HEK293 (cell line): ENCODE measurements at regions not wholly inside any gene's neighbourhood (a gene's known extent, or its start where the extent isn't known, plus 50 kb on each side); places are given as distances from the start of the nearest gene placed in this dataset.
"Not testable (repeated sequence)": the region's sequence is repeated elsewhere in the genome, so short reads cannot be mapped to it uniquely, and the experiment has no call there.

Source experiments
- CTCF ChIA-PET: fragments of 350-600 bp; formaldehyde crosslinking; extraction: SDS; loops from one replicate; lab custom pipeline; 2021; ENCODE audit warnings: antibody characterized with exemption; lab: Yijun Ruan, JAX
- POLR2A ChIA-PET: fragments of 300-600 bp; formaldehyde crosslinking; extraction: SDS; loops from one replicate; lab custom pipeline; 2020; ENCODE audit warnings: antibody characterized with exemption, inconsistent platforms; lab: Yijun Ruan, JAX
- H3K27ac ChIP-seq: fragments of 200-500 bp; sonication (Bioruptor generic); 2 replicates; pipeline ENCODE4 v1.5.1; 2014; ENCODE audit warnings: low read depth, low read length, control low read depth, inconsistent platforms; ENCODE audit errors: extremely low read depth
- H3K36me3 ChIP-seq, 2 experiments: fragments of 200-500 bp in 1 of 2; sonication (Bioruptor generic) in 1 of 2; 1 replicate in 1 of 2; 2 replicates in 1 of 2; pipeline ENCODE4 v1.5.1; 2014 to 2017; ENCODE audit warnings: inconsistent platforms in 2 of 2, low read length in 2 of 2; ENCODE audit not compliant: control insufficient read depth in 2 of 2, insufficient read depth in 1 of 2
- H3K4me1 ChIP-seq: fragments of 200-500 bp; sonication (Bioruptor generic); 2 replicates; pipeline ENCODE4 v1.5.1; 2014; ENCODE audit warnings: mild to moderate bottlenecking, low read length, inconsistent platforms; ENCODE audit not compliant: control insufficient read depth, insufficient read depth
- H3K4me3 ChIP-seq: 2 replicates; pipeline ENCODE4 v1.5.1; 2011; ENCODE audit warnings: low read depth, mild to moderate bottlenecking, control low read depth, low read length, moderate library complexity
- H3K9me3 ChIP-seq: fragments of 200-500 bp; sonication (Bioruptor generic); 2 replicates; pipeline ENCODE4 v1.5.1; 2014; ENCODE audit warnings: low read depth, low read length, inconsistent platforms; ENCODE audit not compliant: control insufficient read depth, insufficient read depth
- BCL11A ChIP-seq: fragments of 450-650 bp; formaldehyde crosslinking; IDR thresholded peaks from 2 replicates; pipeline ENCODE4 v1.5.1; 2016; ENCODE audit warnings: low read depth, missing biosample characterization, missing genetic modification characterization
- HOXC10 ChIP-seq: sonication (generic); formaldehyde crosslinking; IDR thresholded peaks from 2 replicates; pipeline ENCODE4 v1.8.1; 2023; ENCODE audit warnings: mild to moderate bottlenecking, missing genetic modification reagents
- INSM2 ChIP-seq: fragments of 450-650 bp; formaldehyde crosslinking; IDR thresholded peaks from 2 replicates; pipeline ENCODE4 v1.5.1; 2016; ENCODE audit warnings: missing biosample characterization, missing genetic modification characterization
- REST ChIP-seq: fragments of 450-650 bp; formaldehyde crosslinking; IDR thresholded peaks from 2 replicates; pipeline ENCODE4 v1.5.1; 2016; ENCODE audit warnings: missing biosample characterization, missing genetic modification characterization
- SCRT2 ChIP-seq: fragments of 450-650 bp; formaldehyde crosslinking; IDR thresholded peaks from 2 replicates; pipeline ENCODE4 v1.5.1; 2016; ENCODE audit warnings: missing biosample characterization, missing genetic modification characterization
- TCF7L2 ChIP-seq: IDR thresholded peaks from 2 replicates; pipeline ENCODE4 v1.6.1; 2011; ENCODE audit warnings: low read depth, mild to moderate bottlenecking, inconsistent platforms, low read length, moderate library complexity, borderline replicate concordance
- ZNF112 ChIP-seq: fragments of 450-650 bp; formaldehyde crosslinking; IDR thresholded peaks from 2 replicates; pipeline ENCODE4 v1.5.0; 2017; ENCODE audit warnings: missing biosample characterization, missing genetic modification characterization
- ZNF121 ChIP-seq: fragments of 450-650 bp; formaldehyde crosslinking; IDR thresholded peaks from 2 replicates; pipeline ENCODE4 v1.5.1; 2016; ENCODE audit warnings: missing biosample characterization, missing genetic modification characterization
- ZNF175 ChIP-seq: fragments of 450-650 bp; formaldehyde crosslinking; IDR thresholded peaks from 2 replicates; pipeline ENCODE4 v1.5.1; 2016; ENCODE audit warnings: missing biosample characterization, missing genetic modification characterization
- ZNF2 ChIP-seq: fragments of 450-650 bp; formaldehyde crosslinking; IDR thresholded peaks from 2 replicates; pipeline ENCODE4 v1.5.1; 2016; ENCODE audit warnings: missing biosample characterization, missing genetic modification characterization
- ZNF223 ChIP-seq: fragments of 450-650 bp; formaldehyde crosslinking; IDR thresholded peaks from 2 replicates; pipeline ENCODE4 v1.5.1; 2016; ENCODE audit warnings: missing biosample characterization, missing genetic modification characterization
- ZNF266 ChIP-seq: fragments of 450-650 bp; formaldehyde crosslinking; IDR thresholded peaks from 2 replicates; pipeline ENCODE4 v1.5.1; 2016; ENCODE audit warnings: missing biosample characterization, missing genetic modification characterization, low read depth
- ZNF292 ChIP-seq: fragments of 450-650 bp; formaldehyde crosslinking; IDR thresholded peaks from 2 replicates; pipeline ENCODE4 v1.5.1; 2016; ENCODE audit warnings: low read depth, missing biosample characterization, missing genetic modification characterization, borderline replicate concordance
- ZNF302 ChIP-seq: fragments of 450-650 bp; formaldehyde crosslinking; IDR thresholded peaks from 2 replicates; pipeline ENCODE4 v1.5.1; 2016; ENCODE audit warnings: missing biosample characterization, missing genetic modification characterization, low read depth
- ZNF311 ChIP-seq: fragments of 450-650 bp; formaldehyde crosslinking; IDR thresholded peaks from 2 replicates; pipeline ENCODE4 v1.5.1; 2017; ENCODE audit warnings: missing biosample characterization, missing genetic modification characterization, borderline replicate concordance
- ZNF433 ChIP-seq: fragments of 450-650 bp; formaldehyde crosslinking; IDR thresholded peaks from 2 replicates; pipeline ENCODE4 v1.5.1; 2016; ENCODE audit warnings: missing biosample characterization, missing genetic modification characterization, low read depth
- ZNF558 ChIP-seq: fragments of 450-650 bp; formaldehyde crosslinking; IDR thresholded peaks from 2 replicates; pipeline ENCODE4 v1.5.1; 2016; ENCODE audit warnings: missing biosample characterization, missing genetic modification characterization
- ZNF585B ChIP-seq: fragments of 450-650 bp; formaldehyde crosslinking; IDR thresholded peaks from 2 replicates; pipeline ENCODE4 v1.5.1; 2016; ENCODE audit warnings: missing biosample characterization, missing genetic modification characterization
- ZNF623 ChIP-seq: fragments of 450-650 bp; formaldehyde crosslinking; IDR thresholded peaks from 2 replicates; pipeline ENCODE4 v1.5.1; 2016; ENCODE audit warnings: missing biosample characterization, missing genetic modification characterization
- ZNF664 ChIP-seq: fragments of 450-650 bp; formaldehyde crosslinking; IDR thresholded peaks from 2 replicates; pipeline ENCODE4 v1.5.1; 2016; ENCODE audit warnings: missing biosample characterization, missing genetic modification characterization
- ZSCAN5A ChIP-seq: fragments of 450-650 bp; formaldehyde crosslinking; IDR thresholded peaks from 2 replicates; pipeline ENCODE4 v1.5.1; 2016; ENCODE audit warnings: missing biosample characterization, missing genetic modification characterization

DNA sequence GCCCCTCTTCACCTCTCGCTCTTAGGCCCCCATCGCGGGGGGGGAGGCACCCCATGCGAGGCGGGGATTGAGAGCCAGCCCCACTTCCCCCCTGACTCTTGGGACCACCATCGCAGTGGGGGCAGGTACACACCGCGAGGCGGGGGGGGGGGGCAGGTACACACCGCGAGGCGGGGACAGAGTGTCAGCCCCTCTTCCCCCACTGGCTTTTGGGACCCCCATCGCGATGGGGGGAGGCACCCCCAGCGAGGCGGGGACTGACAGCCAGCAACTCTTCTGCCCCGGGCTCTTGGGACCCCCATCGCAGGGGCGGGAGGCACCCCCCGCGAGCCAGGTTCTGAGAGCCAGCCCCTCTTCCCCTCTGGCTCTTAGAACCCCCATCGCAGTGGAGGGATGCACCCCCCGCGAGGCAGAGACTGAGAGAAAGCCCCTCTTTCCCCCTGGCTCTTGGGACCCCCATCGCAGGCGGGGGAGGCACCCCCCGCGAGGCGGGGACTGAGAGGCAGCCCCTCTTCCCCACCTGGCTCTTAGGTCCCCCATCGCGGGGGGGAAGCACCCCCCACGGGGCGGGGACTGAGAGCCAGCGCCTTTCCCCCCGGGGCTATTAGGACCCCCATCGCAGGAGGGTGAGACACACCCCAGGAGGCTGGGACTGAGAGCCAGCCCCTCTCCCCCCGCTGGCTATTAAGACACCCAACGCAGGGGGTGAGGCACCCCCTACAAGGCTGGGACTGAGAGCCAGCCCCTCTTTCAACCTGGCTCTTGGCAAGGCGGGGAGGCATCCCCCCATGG is 196.5 kb upstream of the PZP start:
- CTCF ChIA-PET: no interaction called here
- POLR2A ChIA-PET: no interaction called here
- Histone ChIP-seq H3K4me1 (no peaks in the 10 kb centered on the region), H3K9me3 (no peaks in the 10 kb centered on the region), H3K4me3 (no peak overlapping the region), H3K27ac (no peak overlapping the region), H3K36me3 (no peaks in the 10 kb centered on the region)
- no peak for TF ChIP-seq ZNF2 (tag by site-specific recombination)
- no peak for TF ChIP-seq ZNF664 (tag by site-specific recombination)
- TF ChIP-seq TCF7L2: no peak
- no peak for TF ChIP-seq ZNF302 (tag by site-specific recombination)
- TF ChIP-seq ZNF121 (tag by site-specific recombination): no peak
- TF ChIP-seq BCL11A (tag by site-specific recombination): no peak
- no peak for TF ChIP-seq INSM2
- TF ChIP-seq ZNF623 (tag by site-specific recombination): no peak
- no peak for TF ChIP-seq ZNF223 (tag by site-specific recombination)
- TF ChIP-seq ZNF433: no peak
- TF ChIP-seq HOXC10 (CRISPR knock-in tag): no peak
- TF ChIP-seq SCRT2 (tag by site-specific recombination): no peak

DNA sequence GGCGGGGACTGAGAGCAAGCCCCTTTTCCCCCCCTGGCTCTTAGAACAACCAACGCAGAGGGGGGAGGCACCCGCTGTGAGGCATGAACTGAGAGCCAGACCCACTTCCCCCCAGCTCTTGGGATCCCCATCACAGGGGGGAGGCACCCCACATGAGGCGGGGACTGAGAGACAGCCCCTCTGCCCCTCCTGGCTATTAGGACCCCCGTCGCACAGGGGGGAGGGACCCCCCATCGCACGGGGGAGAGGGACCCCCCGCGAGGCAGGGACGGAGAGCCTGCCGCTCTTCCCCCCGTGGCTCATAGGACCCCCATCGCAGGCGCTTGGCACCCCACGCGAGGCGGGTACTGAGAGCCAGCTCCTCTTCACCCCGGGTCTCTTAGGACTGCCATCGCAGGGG is 195.8 kb upstream of the PZP start:
- ChIA-PET POLR2A (no interaction called here), CTCF (no interaction called here)
- TF ChIP-seq ZSCAN5A: no peak
- no peak for TF ChIP-seq ZNF175 (tag by site-specific recombination)
- TF ChIP-seq ZNF266 (tag by site-specific recombination): no peak
- no peak for TF ChIP-seq ZNF292
- TF ChIP-seq REST (tag by site-specific recombination): no peak
- no peak for TF ChIP-seq ZNF311
- no peak for TF ChIP-seq ZNF585B (tag by site-specific recombination)
- no peak for TF ChIP-seq ZNF558 (tag by site-specific recombination)
- no peak for TF ChIP-seq ZNF112 (tag by site-specific recombination)
- Histone ChIP-seq H3K9me3 (no peaks in the 10 kb centered on the region), H3K36me3 (no peaks in the 10 kb centered on the region), H3K4me1 (no peaks in the 10 kb centered on the region), H3K27ac (no peak overlapping the region), H3K4me3 (no peak overlapping the region)

DNA sequence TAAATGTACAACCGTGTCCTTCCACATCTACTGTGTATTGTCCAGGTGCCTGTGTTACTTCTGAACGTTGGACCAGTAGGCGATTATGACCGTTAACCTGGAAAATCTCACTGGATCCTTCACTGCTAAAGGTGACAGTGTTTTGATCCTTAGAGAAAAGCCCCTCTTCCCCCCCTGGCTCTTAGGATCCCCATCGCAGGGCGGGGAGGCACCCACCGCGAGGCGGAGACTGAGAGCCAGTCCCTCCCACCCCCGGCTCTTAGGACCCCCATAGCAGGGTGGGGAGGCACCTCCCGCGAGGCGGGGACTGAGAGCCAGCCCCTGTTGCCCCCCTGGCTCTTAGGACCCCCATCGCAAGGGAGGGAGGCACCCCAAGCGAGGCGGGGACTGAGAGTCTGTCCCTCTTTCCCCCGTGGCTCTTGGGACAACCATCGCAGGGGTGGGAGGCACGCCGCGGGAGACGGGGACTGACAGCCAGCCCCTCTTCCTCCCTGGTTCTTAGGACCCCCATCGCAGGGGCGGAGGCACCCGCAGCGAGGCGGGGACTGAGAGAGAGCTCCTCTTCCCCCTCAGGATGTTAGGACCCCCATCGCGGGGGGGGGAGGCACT is 194.3 kb upstream of the PZP start:
- H3K36me3 ChIP-seq, H3K27ac ChIP-seq, CTCF ChIA-PET, POLR2A ChIA-PET, H3K4me1 ChIP-seq, H3K9me3 ChIP-seq: not testable (repeated sequence)
- H3K4me3 ChIP-seq: peak overlapping the region; percentile 24

DNA sequence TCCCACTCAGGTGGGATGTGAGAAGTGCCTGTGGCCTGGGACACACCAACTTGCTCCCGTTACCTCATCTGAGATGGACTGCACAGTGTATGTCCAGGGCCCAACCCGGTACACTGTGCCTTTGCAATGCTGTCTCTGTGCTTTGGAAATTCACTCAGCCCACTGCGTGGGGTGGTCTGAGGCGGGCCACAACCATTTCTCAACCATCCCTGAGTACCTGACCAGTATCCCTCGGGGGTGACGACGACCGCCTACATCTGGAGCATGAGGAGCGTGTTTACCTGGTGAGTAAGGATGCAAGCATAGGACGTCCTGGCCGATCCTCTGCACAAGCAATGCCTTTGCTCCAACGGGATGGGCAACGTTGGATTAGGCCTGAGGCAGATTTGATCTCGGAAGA is 188.2 kb upstream of the PZP start:
- H3K36me3 ChIP-seq, CTCF ChIA-PET, H3K4me1 ChIP-seq, H3K9me3 ChIP-seq, H3K27ac ChIP-seq, POLR2A ChIA-PET, H3K4me3 ChIP-seq: not testable (repeated sequence)
